ENCODE measurements at regions not wholly inside any gene's neighbourhood (a gene's known extent, or its start where the extent isn't known, plus 50 kb on each side); places are given as distances from the start of the nearest gene placed in this dataset.
"Not testable (repeated sequence)": the region's sequence is repeated elsewhere in the genome, so short reads cannot be mapped to it uniquely, and the experiment has no call there.

DNA sequence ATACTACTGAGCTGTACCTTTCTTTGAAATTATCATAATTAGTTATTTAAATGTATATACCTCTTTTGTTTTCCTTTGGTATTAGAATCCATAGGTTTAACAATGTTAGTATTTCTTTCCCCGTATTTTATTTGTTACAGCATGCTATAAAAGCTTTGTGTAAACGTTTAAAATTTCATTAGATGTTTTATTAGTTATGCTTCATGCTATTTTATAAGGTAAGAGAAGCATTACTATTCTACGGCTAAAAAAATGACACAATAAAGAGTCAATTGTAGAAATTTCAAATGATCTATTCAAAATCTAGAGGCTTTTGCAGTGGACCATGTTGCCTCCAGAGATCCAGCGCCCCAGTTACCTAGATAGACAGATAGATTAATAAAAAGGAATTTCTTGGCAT lies 1203.3 kb upstream of the IGFBP7 start:
- H3K4me1 ChIP-seq, result no peaks in the 10 kb centered on the region
- H3K4me3 ChIP-seq, result no peak overlapping the region
- no peaks in the 10 kb centered on the region for H3K36me3 ChIP-seq
- no peak for DNase-seq
- no peak overlapping the region for H3K27ac ChIP-seq
- H3K27me3 ChIP-seq, result no peaks in the 10 kb centered on the region
- in situ Hi-C loops (cut with MboI; ENCODE audit: low pct_ligation_motif_present in 1 of 4, low pct_unique_long_range_greater_than_20kb in 1 of 4, low sequenced_read_pairs in 3 of 4) (no loop called here), intact Hi-C loops (cut with DNase I; ENCODE audit: low total_unique reads) (no loop called here)
- H3K9me3 ChIP-seq, result no peaks in the 10 kb centered on the region
- TF ChIP-seq POLR2A (IDR thresholded peaks at IDR 0.05), result no peak
- no peak for TF ChIP-seq EP300 (IDR thresholded peaks at IDR 0.05; ENCODE audit: low read depth)
- no peak for TF ChIP-seq POLR2AphosphoS5 (IDR thresholded peaks at IDR 0.05)
- TF ChIP-seq, protein P1, sequence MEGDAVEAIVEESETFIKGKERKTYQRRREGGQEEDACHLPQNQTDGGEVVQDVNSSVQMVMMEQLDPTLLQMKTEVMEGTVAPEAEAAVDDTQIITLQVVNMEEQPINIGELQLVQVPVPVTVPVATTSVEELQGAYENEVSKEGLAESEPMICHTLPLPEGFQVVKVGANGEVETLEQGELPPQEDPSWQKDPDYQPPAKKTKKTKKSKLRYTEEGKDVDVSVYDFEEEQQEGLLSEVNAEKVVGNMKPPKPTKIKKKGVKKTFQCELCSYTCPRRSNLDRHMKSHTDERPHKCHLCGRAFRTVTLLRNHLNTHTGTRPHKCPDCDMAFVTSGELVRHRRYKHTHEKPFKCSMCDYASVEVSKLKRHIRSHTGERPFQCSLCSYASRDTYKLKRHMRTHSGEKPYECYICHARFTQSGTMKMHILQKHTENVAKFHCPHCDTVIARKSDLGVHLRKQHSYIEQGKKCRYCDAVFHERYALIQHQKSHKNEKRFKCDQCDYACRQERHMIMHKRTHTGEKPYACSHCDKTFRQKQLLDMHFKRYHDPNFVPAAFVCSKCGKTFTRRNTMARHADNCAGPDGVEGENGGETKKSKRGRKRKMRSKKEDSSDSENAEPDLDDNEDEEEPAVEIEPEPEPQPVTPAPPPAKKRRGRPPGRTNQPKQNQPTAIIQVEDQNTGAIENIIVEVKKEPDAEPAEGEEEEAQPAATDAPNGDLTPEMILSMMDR (IDR thresholded peaks at IDR 0.05), result no peak
- 61 to 70% methylated on average over 4 of the region's 4 CpGs for WGBS, 2 donors (ENCODE audit: low coverage in 1 of 2)

DNA sequence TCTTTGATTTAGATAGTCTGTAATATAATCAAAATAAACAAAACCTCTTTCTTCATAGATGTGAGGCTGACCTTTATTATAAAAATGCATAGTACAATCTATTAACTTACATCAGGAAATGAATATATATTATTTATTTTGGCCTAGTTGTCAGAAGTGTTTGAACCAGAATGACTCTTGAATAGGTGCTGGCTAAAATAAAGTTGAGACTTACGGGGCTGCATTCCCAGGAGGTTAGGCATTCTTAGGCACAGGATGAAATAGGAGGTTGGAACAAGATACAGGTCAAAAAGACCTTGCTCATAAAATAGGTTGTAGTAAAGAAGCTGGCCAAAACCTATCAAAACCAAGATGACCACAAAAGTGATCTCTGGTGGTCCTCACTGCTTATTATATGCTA lies 1193.3 kb upstream of the IGFBP7 start:
- H3K36me3 ChIP-seq, result no peaks in the 10 kb centered on the region
- no peak overlapping the region for H3K27ac ChIP-seq
- WGBS, 2 donors (ENCODE audit: low coverage in 1 of 2), result 52 to 71% methylated on average over 1 of the region's 1 CpG
- H3K27me3 ChIP-seq, result no peaks in the 10 kb centered on the region
- TF ChIP-seq POLR2A (IDR thresholded peaks at IDR 0.05) (no peak), EP300 (IDR thresholded peaks at IDR 0.05; ENCODE audit: low read depth) (no peak), POLR2AphosphoS5 (IDR thresholded peaks at IDR 0.05) (no peak)
- TF ChIP-seq, protein P1 (IDR thresholded peaks at IDR 0.05), result no peak
- no peak for DNase-seq
- intact Hi-C loops (cut with DNase I; ENCODE audit: low total_unique reads), result no loop called here
- no peak overlapping the region for H3K4me3 ChIP-seq
- in situ Hi-C loops (cut with MboI; ENCODE audit: low pct_ligation_motif_present in 1 of 4, low pct_unique_long_range_greater_than_20kb in 1 of 4, low sequenced_read_pairs in 3 of 4), result no loop called here
- peaks cover 0 to 9% (median 0%) of the 10 kb centered on the region in 4 donors for H3K4me1 ChIP-seq
- no peaks in the 10 kb centered on the region for H3K9me3 ChIP-seq

DNA sequence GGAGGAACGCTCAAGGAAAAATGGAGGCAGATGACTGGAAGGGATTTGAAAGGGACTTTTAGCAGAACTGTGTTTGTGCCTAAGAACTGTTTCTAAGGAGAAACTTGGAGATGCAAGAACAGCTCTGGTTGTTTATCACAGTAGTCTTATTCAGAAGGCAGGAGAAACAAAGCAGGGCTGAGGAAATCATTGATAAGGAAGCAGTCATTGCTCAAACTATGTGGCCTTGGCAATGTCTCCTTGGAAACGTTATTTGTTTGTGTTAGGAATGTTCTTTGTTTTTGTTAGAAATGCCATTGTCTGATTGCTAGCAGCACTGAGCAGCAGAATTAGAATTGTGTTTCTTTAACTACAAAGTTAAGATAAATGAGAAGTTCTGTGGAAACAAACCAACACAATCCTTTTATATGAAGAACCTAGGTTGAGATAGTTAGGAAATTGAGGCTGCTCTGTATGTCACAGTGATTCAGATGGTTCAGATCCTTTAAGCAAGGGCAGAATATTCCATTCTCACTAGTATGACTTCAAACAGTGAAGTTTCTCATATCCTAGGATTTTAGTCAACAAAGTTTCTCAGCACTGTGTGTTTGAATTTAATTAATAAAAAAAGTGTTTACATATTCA lies 1191.3 kb upstream of the IGFBP7 start:
- DNase-seq, result no peak
- Histone ChIP-seq H3K4me1 (peaks cover 0 to 9% (median 0%) of the 10 kb centered on the region in 4 donors), H3K4me3 (no peak overlapping the region), H3K27me3 (no peaks in the 10 kb centered on the region), H3K27ac (no peak overlapping the region), H3K9me3 (no peaks in the 10 kb centered on the region), H3K36me3 (no peaks in the 10 kb centered on the region)
- whole genome bisulfite sequencing, 2 donors (ENCODE audit: low coverage in 1 of 2), result 25 to 33% methylated on average over 2 of the region's 2 CpGs
- TF ChIP-seq EP300 (IDR thresholded peaks at IDR 0.05; ENCODE audit: low read depth) (no peak), POLR2A (IDR thresholded peaks at IDR 0.05) (no peak), POLR2AphosphoS5 (IDR thresholded peaks at IDR 0.05) (no peak)
- TF ChIP-seq, protein P1 (IDR thresholded peaks at IDR 0.05), result no peak
- intact Hi-C loops (cut with DNase I; ENCODE audit: low total_unique reads), result no loop called here
- in situ Hi-C loops (cut with MboI; ENCODE audit: low pct_ligation_motif_present in 1 of 4, low pct_unique_long_range_greater_than_20kb in 1 of 4, low sequenced_read_pairs in 3 of 4), result no loop called here

DNA sequence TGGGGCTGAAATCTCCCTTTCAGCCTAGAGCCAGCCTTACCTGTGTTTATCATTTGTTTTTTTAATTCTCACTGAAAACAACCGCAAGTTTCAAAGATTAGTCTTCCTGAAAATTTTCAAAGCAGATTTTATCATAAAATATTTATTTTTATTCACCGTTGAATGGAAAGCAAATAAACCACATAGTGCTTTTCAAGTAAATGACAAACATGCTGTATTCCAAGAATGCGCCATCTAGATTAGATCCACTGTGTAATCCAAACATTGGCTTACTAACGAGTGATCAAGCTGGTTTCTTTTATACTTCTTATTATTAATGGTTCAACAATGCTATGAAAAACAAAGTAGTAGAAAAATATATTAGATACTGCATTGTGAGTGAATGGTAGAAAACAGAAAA lies 1176.2 kb upstream of the IGFBP7 start:
- in situ Hi-C loops (cut with MboI; ENCODE audit: low pct_ligation_motif_present in 1 of 4, low pct_unique_long_range_greater_than_20kb in 1 of 4, low sequenced_read_pairs in 3 of 4) (no loop called here), intact Hi-C loops (cut with DNase I; ENCODE audit: low total_unique reads) (no loop called here)
- H3K4me3 ChIP-seq, result no peak overlapping the region

DNA sequence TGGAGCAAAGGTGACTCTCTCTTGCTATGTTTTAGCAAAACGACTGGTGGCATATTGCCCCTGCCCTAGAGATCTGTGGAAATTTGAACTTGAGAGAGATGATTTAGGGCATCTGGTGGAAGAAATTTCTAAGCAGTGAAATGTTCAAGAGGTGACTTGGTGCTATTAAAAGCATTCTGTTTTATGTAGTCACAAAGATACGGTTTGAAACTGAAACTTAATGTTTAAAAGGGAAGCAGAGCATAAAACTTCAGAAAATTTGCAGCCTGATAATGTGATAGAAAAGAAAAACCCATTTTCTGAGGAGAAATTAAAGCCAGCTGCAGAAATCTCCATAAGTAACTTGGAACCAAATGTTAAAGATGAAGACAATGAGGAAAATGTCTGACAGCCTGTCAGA lies 1170.7 kb upstream of the IGFBP7 start:
- WGBS, 2 donors (ENCODE audit: low coverage in 1 of 2), result 10 to 43% methylated on average over 2 of the region's 2 CpGs
- in situ Hi-C loops (cut with MboI; ENCODE audit: low pct_ligation_motif_present in 1 of 4, low pct_unique_long_range_greater_than_20kb in 1 of 4, low sequenced_read_pairs in 3 of 4); H3K4me1 ChIP-seq; H3K36me3 ChIP-seq; H3K4me3 ChIP-seq; intact Hi-C loops (cut with DNase I; ENCODE audit: low total_unique reads); H3K27me3 ChIP-seq; H3K27ac ChIP-seq; DNase-seq; H3K9me3 ChIP-seq: not testable (repeated sequence)

More for the DNA sequence above, 1176.2 kb upstream of the IGFBP7 start:
- H3K4me1 ChIP-seq, result no peaks in the 10 kb centered on the region
- TF ChIP-seq, protein P1 (IDR thresholded peaks at IDR 0.05), result no peak
- TF ChIP-seq POLR2AphosphoS5 (IDR thresholded peaks at IDR 0.05), result no peak
- no peaks in the 10 kb centered on the region for H3K27me3 ChIP-seq
- H3K36me3 ChIP-seq, result no peaks in the 10 kb centered on the region
- WGBS, 2 donors (ENCODE audit: low coverage in 1 of 2), result 58 to 75% methylated on average over 4 of the region's 4 CpGs
- no peaks in the 10 kb centered on the region for H3K9me3 ChIP-seq
- H3K27ac ChIP-seq, result no peak overlapping the region
- no peak for DNase-seq

All from transverse colon (tissue), 4 donors.